Fibroblast of mammary gland (primary cell): ENCODE measurements at regions not wholly inside any gene's neighbourhood (a gene's known extent, or its start where the extent isn't known, plus 50 kb on each side); places are given as distances from the start of the nearest gene placed in this dataset.

Source experiments
- DNase-seq: peaks from one replicate; pipeline ENCODE4 v3.0.0-alpha.2; 2010; ENCODE audit warnings: low read depth
- H3K4me3 ChIP-seq: 2 replicates; pipeline ENCODE4 v1.5.1; 2011; ENCODE audit warnings: low read depth, mild to moderate bottlenecking, low read length, moderate library complexity; ENCODE audit not compliant: control insufficient read depth
- CTCF ChIP-seq: conservative IDR thresholded peaks from 2 replicates; pipeline ENCODE4 v1.5.1; 2011; ENCODE audit warnings: low read depth, low read length, inconsistent platforms; ENCODE audit not compliant: control insufficient read depth, insufficient read depth

GRCh38 chr9:118414676-118415075 is 710.5 kb downstream of the TLR4 start:
- no peak overlapping the region for H3K4me3 ChIP-seq
- DNase-seq = no peak
- TF ChIP-seq CTCF = no peak

GRCh38 chr9:118418887-118419565 is 714.8 kb downstream of the TLR4 start:
- peak; percentile 15 for DNase-seq
- H3K4me3 ChIP-seq = no peak overlapping the region
- TF ChIP-seq CTCF = no peak

DNA sequence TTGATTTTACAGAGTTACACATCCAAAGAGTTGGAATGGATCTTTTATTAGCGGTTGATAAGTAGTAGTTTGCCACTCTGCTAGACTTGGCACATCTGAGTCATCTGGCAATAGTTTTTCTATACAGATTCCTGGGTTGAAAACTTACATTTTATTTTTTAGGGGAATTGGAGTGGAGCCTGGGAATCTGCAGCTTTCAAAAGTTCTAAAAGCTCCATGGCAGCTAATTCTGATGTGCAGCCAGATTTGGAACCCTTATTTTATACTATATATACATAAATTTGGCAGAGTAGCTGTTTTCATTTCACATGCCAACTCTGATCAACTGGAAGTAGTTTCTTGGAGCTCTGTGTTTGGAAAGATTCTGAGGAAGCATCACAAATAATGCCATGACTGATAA is 715.5 kb downstream of the TLR4 start:
- no peak for TF ChIP-seq CTCF
- DNase-seq = no peak
- no peak overlapping the region for H3K4me3 ChIP-seq

DNA sequence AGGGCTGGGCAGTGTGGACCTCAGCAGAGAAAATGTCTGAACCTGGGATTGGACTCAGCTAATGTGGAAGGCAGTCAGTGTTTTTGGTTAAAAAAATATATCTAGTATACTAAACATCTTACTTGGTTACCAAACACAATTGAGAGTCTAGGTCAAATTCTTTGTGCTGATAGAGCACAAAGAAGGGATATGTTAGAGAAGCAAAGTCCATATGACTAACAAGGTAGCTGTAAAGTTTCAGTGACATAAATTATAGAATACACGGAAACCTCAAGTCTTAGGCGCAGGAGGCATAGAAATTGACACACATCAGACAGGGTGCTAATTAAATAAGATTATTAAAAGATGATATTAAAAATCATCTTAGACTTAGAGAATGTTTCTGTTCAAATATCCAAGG is 718.3 kb downstream of the TLR4 start:
- no peak for TF ChIP-seq CTCF
- no peak for DNase-seq
- H3K4me3 ChIP-seq = no peak overlapping the region

GRCh38 chr9:118423021-118423420 is 718.8 kb downstream of the TLR4 start:
- no peak overlapping the region for H3K4me3 ChIP-seq
- no peak for DNase-seq
- TF ChIP-seq CTCF = no peak

DNA sequence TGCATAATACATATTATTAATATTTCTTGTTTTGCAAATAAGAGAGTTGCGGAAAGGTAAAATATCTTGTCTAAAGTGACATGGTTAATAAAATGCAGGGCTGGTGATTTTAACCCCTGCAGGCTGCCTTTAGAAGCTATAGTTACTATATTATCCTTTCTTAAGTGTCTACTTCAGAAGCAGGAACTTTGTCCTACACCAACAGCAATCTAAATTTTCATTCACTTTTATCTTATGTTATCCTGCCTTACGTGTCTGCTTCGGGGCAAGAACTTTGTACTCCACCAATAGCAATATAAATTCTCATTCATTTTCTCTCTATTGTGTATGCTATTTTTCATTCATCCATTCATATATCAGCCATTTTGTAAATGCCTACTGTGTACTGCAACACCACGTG is 719.5 kb downstream of the TLR4 start:
- TF ChIP-seq CTCF = no peak
- H3K4me3 ChIP-seq = no peak overlapping the region
- DNase-seq = no peak

GRCh38 chr9:118426772-118427171 is 722.6 kb downstream of the TLR4 start:
- DNase-seq = no peak
- H3K4me3 ChIP-seq = no peak overlapping the region
- TF ChIP-seq CTCF = no peak
